ENCODE measurements at regions not wholly inside any gene's neighbourhood (a gene's known extent, or its start where the extent isn't known, plus 50 kb on each side); places are given as distances from the start of the nearest gene placed in this dataset.

DNA sequence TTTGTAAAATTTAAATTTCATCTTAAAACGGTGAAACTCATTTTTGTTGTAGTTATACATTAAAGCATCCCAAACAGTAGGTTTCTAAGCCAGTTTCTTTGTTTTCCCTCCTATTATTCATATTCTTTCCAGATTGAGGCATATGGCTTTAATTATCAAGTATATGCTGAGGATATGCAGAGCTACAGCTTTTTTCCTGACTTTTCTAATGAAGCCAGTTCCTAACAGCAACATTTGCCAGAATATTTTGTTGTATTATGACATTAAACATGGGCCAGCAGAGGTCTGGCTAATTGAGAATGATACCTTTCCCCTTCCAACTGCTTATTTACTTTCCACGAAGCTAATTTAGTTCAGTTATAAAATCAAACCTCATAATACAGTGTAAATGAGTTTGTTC, 75.3 kb downstream of the SLIT2 start (continued):
- no peak for TF ChIP-seq POLR2AphosphoS5 (IDR thresholded peaks at IDR 0.05; ENCODE audit: low read depth)
- no peak for TF ChIP-seq STAT1 (IDR thresholded peaks at IDR 0.05; ENCODE audit: unreplicated experiment)
- no peak for TF ChIP-seq ZNF114 (CRISPR knock-in tag; IDR thresholded peaks at IDR 0.05)
- TF ChIP-seq NANOG (IDR thresholded peaks at IDR 0.05; ENCODE audit: borderline replicate concordance) = no peak
- TF ChIP-seq JUNB (IDR thresholded peaks at IDR 0.05; ENCODE audit: unreplicated experiment) = no peak

DNA sequence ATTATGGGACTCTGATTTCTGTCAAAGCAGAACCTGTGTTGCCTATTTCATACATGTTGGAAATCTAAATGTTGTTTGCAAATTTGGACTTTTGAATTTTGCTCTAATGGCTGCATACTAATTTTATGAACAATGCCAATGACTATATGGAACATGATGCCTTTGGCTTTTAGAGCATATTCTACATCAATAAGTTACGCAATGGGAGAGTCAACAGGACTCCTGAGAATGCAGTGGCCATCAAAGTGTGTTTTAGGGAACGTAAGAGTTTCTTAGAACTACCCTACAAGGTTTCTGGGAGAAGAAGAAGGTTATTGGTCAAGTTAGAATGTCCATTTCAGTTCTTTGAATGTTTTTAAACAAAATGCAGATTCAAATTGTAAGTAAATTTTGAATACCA, 76.1 kb downstream of the SLIT2 start:
- no peaks in the 10 kb centered on the region for H3K9me3 Mint-ChIP-seq
- Histone ChIP-seq H3K4me2 (no peak overlapping the region), H3K36me3 (ENCODE audit: insufficient read depth) (no peaks in the 10 kb centered on the region), H3K4me3 (no peak overlapping the region), H2AFZ (no peak overlapping the region), H3K9me2 (ENCODE audit: insufficient read depth) (no peaks in the 10 kb centered on the region), H4K20me1 (replicated peaks; ENCODE audit: insufficient read depth) (no peaks in the 10 kb centered on the region), H3K27ac (ENCODE audit: low read depth) (no peak overlapping the region), H3F3A (replicated peaks; ENCODE audit: low read depth) (no peaks in the 10 kb centered on the region), H3K4me1 (ENCODE audit: insufficient read depth) (peaks cover under 1% of the 10 kb centered on the region; the same call in 1 of the 2 replicates), H3K79me2 (replicated peaks; ENCODE audit: insufficient read depth) (no peaks in the 10 kb centered on the region), H3K27me3 (ENCODE audit: insufficient read depth) (no peaks in the 10 kb centered on the region)
- no peak for ATAC-seq
- no peaks in the 10 kb centered on the region for H3K27me3 Mint-ChIP-seq (ENCODE audit: insufficient read depth, low read depth, poor library complexity)
- H3K27ac Mint-ChIP-seq = no peak overlapping the region
- no peaks in the 10 kb centered on the region for H3K36me3 Mint-ChIP-seq (ENCODE audit: low read depth)
- no peak for DNase-seq (ENCODE audit: low spot score)
- no peak for TF ChIP-seq STAT1 (IDR thresholded peaks at IDR 0.05; ENCODE audit: unreplicated experiment)
- no peak for TF ChIP-seq EZH2phosphoT487 (IDR thresholded peaks at IDR 0.05; ENCODE audit: unreplicated experiment)
- TF ChIP-seq POLR2AphosphoS5 (IDR thresholded peaks at IDR 0.05; ENCODE audit: low read depth) = no peak
- no peak for TF ChIP-seq EZH2 (IDR thresholded peaks at IDR 0.05; ENCODE audit: low read depth, unreplicated experiment)
- no peak for TF ChIP-seq NANOG (IDR thresholded peaks at IDR 0.05; ENCODE audit: borderline replicate concordance)
- TF ChIP-seq ZNF114 (CRISPR knock-in tag; IDR thresholded peaks at IDR 0.05) = no peak
- peaks cover 19% of the 10 kb centered on the region for H3K4me1 Mint-ChIP-seq
- H3K4me3 Mint-ChIP-seq = no peak overlapping the region

DNA sequence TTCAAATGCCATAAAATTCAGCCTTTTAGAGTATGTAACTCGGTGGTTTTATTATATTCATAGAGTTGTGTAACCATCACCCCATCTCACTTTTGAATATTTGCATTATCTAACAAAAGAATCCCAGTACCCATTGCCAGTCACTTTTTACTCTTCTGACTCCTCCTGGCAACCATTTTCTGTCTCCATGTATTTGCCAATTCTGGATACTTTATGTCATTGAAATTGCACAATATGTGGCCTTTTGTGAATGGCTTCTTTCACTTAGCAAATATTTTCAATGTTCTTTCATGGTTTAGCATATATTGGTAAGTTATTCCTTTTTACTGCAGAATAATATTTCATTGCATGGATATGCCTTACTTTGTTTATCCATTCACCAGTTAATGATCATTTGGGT, 79.9 kb downstream of the SLIT2 start:
- no peaks in the 10 kb centered on the region for H3K36me3 ChIP-seq (ENCODE audit: insufficient read depth)
- H3K4me1 ChIP-seq (ENCODE audit: insufficient read depth) = peaks cover 14% of the 10 kb centered on the region
- no peak for DNase-seq (ENCODE audit: low spot score)
- H3K4me2 ChIP-seq = no peak overlapping the region
- Mint-ChIP-seq H3K4me3 (no peak overlapping the region), H3K27me3 (ENCODE audit: insufficient read depth, low read depth, poor library complexity) (no peaks in the 10 kb centered on the region), H3K36me3 (ENCODE audit: low read depth) (peaks cover 4% of the 10 kb centered on the region; the same call in 2 of the 3 replicates), H3K4me1 (peaks cover 21% of the 10 kb centered on the region), H3K27ac (no peak overlapping the region), H3K9me3 (no peaks in the 10 kb centered on the region)
- no peaks in the 10 kb centered on the region for H4K20me1 ChIP-seq (replicated peaks; ENCODE audit: insufficient read depth)
- no peaks in the 10 kb centered on the region for H3F3A ChIP-seq (replicated peaks; ENCODE audit: low read depth)
- ATAC-seq = no peak
- no peaks in the 10 kb centered on the region for H3K79me2 ChIP-seq (replicated peaks; ENCODE audit: insufficient read depth)
- H3K27ac ChIP-seq (ENCODE audit: low read depth) = no peak overlapping the region
- H3K9me2 ChIP-seq (ENCODE audit: insufficient read depth) = no peaks in the 10 kb centered on the region
- no peaks in the 10 kb centered on the region for H3K27me3 ChIP-seq (ENCODE audit: insufficient read depth)
- no peak for TF ChIP-seq EZH2phosphoT487 (IDR thresholded peaks at IDR 0.05; ENCODE audit: unreplicated experiment)
- TF ChIP-seq, protein P1, sequence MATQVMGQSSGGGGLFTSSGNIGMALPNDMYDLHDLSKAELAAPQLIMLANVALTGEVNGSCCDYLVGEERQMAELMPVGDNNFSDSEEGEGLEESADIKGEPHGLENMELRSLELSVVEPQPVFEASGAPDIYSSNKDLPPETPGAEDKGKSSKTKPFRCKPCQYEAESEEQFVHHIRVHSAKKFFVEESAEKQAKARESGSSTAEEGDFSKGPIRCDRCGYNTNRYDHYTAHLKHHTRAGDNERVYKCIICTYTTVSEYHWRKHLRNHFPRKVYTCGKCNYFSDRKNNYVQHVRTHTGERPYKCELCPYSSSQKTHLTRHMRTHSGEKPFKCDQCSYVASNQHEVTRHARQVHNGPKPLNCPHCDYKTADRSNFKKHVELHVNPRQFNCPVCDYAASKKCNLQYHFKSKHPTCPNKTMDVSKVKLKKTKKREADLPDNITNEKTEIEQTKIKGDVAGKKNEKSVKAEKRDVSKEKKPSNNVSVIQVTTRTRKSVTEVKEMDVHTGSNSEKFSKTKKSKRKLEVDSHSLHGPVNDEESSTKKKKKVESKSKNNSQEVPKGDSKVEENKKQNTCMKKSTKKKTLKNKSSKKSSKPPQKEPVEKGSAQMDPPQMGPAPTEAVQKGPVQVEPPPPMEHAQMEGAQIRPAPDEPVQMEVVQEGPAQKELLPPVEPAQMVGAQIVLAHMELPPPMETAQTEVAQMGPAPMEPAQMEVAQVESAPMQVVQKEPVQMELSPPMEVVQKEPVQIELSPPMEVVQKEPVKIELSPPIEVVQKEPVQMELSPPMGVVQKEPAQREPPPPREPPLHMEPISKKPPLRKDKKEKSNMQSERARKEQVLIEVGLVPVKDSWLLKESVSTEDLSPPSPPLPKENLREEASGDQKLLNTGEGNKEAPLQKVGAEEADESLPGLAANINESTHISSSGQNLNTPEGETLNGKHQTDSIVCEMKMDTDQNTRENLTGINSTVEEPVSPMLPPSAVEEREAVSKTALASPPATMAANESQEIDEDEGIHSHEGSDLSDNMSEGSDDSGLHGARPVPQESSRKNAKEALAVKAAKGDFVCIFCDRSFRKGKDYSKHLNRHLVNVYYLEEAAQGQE (IDR thresholded peaks at IDR 0.05; ENCODE audit: unreplicated experiment) = no peak
- no peak for TF ChIP-seq CREB1 (CRISPR knock-in tag; IDR thresholded peaks at IDR 0.05; ENCODE audit: low read depth)
- no peak for TF ChIP-seq POLR2AphosphoS5 (IDR thresholded peaks at IDR 0.05; ENCODE audit: low read depth)
- no peak overlapping the region for H2AFZ ChIP-seq
- no peak overlapping the region for H3K4me3 ChIP-seq

Measured in GM23338 (cell line).